ENCODE measurements at regions not wholly inside any gene's neighbourhood (a gene's known extent, or its start where the extent isn't known, plus 50 kb on each side); places are given as distances from the start of the nearest gene placed in this dataset.

DNA sequence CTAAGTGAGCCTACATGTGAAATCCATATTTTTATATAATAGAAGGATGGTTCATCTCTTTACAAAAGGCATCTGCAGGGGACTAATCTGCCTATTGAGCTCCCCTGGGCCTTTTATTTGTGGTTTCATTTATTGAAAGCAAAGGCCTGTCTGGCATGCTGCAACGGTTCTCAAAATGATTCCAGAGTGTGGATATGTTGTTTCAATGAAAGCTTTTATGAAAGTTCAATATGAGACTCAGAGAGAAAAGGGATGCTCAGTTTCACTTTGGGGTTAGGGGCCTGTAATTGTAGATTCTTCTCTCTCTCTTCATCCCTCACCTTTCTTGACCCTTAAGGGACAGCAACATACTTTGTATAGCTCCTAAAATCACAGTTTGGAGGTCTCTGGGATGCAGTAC, 204.2 kb upstream of the CASK start:
- Histone ChIP-seq H3K4me3 (no peak overlapping the region), H3K27ac (no peak overlapping the region)
- TF ChIP-seq CTCF (IDR thresholded peaks at IDR 0.05) = no peak
- DNase-seq (ENCODE audit: low spot score) = no peak

DNA sequence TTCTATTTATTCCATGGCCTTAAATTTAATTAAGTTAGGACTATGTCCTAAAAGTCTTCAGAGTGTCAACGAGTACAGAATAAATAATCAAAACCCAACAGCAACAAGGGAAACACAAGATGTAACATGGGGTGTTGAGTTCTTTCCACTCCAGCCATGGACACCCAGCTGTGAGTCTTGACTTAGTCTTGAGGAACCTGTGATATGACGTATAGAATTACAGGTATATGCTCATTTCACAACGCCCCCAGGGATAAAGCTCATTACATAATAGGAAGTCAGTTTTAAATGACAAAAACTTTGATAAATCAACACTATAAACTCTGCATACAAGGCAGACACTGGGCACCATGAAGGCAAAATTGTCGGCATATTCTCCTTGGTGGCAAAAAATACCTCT, 200.0 kb upstream of the CASK start:
- DNase-seq (ENCODE audit: low spot score) = no peak
- no peak for TF ChIP-seq CTCF (IDR thresholded peaks at IDR 0.05)
- Histone ChIP-seq H3K4me3 (no peak overlapping the region), H3K27ac (no peak overlapping the region)

DNA sequence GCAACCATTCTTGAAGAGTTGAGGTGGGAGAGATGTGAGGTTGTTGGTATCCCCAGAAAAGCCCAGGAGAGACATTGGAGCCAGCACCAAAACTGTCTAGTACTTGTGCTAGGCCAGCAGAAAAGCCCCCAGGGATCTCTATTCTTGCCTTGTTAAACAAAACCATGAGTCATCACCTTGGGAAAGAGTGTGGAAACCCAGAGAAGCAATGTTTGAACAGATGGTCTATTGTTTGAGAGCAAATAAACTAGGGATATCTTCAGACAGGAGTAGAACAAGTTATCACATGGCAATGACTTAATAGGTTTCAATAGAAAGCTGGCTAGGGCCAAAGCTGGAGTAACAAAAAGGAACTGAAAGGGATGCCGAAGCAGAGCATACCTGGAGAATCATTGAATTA, 195.7 kb upstream of the CASK start:
- no peak for TF ChIP-seq CTCF (IDR thresholded peaks at IDR 0.05)
- H3K27ac ChIP-seq = no peak overlapping the region
- no peak for DNase-seq (ENCODE audit: low spot score)

DNA sequence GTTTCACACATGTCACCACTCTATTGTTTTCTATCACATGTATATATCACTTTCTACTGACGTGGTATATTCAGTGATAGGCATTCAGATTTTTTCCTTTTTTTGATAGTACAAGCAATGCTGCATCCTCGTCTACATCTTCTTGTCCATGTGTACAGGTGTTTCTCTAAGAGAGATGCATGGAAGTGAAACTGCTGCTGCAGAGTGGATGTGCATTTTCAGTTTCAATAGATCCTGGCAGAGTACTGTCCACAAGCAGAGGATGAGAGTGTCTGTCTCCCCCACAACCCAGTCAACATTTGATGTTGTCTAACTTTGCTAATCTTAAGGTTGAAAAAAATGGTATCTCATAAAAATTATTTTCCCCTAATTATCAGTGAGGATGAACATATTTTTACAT, 194.0 kb upstream of the CASK start:
- H3K27ac ChIP-seq = no peak overlapping the region
- DNase-seq (ENCODE audit: low spot score) = no peak
- H3K4me3 ChIP-seq = no peak overlapping the region
- no peak for TF ChIP-seq CTCF (IDR thresholded peaks at IDR 0.05)

More for the DNA sequence above, 195.7 kb upstream of the CASK start:
- no peak overlapping the region for H3K4me3 ChIP-seq

- TF ChIP-seq CTCF (IDR thresholded peaks at IDR 0.05) = no peak
- DNase-seq (ENCODE audit: low spot score) = no peak
- Histone ChIP-seq H3K27ac (no peak overlapping the region), H3K4me3 (no peak overlapping the region)
These were observed 186.1 kb upstream of the CASK start for GRCh38 chrX:42109428-42109827.

DNA sequence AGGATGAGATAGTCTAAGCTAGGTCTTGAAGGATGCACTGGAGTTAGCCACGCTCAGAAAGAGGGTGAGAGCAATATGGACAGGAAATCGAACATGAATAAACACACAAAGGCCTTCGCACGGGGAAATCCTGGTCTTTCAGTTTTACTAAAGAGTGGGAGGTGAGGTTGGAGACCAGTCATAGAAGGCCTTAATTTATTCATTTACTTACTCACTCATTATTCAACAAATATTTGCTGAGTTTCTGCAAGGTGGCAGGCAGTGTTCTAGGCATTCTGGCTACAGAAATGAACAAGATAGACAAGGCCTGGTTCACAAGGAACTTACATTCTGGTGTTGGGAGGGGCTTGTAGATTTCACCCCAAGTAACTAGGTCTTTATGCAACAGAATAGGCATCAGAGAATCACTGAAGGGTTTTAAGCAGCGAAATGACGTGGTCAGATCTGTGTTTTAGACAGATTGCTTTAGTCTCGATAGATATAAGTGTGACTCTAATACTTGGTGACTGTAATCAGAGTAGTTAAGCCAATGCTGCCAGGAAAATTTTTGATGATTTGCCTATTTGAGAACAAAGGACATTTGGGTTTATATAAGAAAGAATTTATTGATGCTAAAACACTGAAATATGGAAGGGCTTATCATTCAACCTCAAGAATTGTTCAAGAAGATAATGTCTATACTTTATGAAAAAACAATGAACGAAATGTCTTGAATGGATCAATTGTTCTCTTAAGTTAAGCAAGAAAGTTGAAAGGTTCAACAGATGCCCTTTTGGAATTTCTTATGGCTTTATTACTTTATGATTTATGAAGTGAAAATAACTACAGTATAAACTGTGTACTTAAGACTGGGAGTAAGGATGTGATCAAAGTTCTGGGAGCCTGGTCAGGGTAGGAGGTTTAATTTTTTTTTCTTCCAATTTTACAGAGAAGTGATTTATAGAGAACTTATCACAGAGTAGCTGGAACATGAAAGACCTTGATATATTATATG, 184.4 kb upstream of the CASK start:
- DNase-seq (ENCODE audit: low spot score) = no peak
- no peak overlapping the region for H3K4me3 ChIP-seq
- no peak for TF ChIP-seq CTCF (IDR thresholded peaks at IDR 0.05)
- no peak overlapping the region for H3K27ac ChIP-seq

GRCh38 chrX:42106556-42106955, 183.2 kb upstream of the CASK start:
- Histone ChIP-seq H3K27ac (no peak overlapping the region), H3K4me3 (no peak overlapping the region)
- no peak for TF ChIP-seq CTCF (IDR thresholded peaks at IDR 0.05)
- DNase-seq (ENCODE audit: low spot score) = no peak
